RCC 7860 (cell line): ENCODE measurements at regions not wholly inside any gene's neighbourhood (a gene's known extent, or its start where the extent isn't known, plus 50 kb on each side); places are given as distances from the start of the nearest gene placed in this dataset.

ENCODE experiments used
- DNase-seq: peaks from one replicate; pipeline ENCODE4 v3.0.0-alpha.2; 2015; ENCODE audit warnings: low spot score
- FAIRE-seq: peaks from 2 replicates; lab custom pipeline; 2012; peaks lifted over from hg19 to GRCh38; lab: Jason Lieb, UNC

DNA sequence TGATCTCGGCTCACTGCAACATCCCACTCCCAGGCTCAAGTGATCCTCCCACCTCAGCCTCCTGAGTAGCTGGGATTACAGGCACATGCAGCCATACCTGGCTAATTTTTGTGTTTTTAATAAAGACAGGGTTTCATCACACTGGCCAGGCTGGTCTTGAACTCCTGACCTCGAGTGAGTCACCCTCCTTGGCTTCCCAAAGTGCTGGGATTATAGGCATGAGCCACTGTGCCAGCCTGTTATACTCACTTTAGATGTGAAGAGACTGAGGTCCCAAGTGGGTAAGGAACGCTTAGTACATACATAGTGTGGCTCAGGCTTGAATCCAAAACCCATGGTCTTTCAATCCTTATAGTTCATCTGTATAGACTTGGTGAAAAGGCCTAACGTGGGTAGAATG, 63.7 kb upstream of the EPS8L3 start:
- no peak for FAIRE-seq
- peak; percentile 31 for DNase-seq

DNA sequence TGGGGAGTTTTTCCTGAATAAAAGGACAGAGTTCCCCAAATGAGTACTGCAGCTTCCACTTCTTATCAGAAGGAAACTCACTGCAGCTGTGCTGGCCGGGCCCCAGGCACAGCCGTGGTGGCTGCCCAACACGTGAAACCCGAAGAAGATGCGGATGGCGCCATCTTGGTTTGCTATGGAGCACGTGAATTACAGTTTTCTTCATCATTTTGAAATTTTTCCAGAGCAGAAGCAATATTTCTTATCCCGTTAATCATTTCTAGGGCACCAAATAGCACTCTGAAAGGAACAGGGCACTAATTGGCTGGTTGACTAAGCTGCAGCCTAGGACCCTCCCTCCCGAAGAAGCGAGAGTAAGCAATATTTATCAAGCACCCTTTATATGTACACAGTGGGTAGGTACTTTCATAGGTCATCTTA, 63.2 kb upstream of the EPS8L3 start:
- DNase-seq (no peak), FAIRE-seq (no peak)

DNA sequence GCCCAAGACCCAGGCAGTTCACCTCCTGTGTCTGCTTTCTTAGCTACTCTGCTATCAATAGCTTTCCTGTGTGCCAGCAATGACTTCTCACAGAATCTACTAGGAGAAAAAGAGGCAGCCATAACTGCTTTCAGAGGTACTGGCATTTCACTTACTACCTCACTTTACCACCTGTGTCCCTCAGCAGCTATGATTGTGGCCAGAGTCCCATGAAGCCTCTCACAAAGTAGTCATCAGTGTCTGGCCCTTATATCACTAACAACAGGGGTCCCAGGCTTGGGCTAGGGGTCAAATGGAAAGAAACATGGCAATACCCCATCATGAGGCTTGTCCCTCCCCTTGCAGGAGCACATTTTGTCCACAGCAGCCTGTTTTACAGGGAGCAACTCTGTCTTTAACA, 62.7 kb upstream of the EPS8L3 start:
- FAIRE-seq (no peak), DNase-seq (no peak)

DNA sequence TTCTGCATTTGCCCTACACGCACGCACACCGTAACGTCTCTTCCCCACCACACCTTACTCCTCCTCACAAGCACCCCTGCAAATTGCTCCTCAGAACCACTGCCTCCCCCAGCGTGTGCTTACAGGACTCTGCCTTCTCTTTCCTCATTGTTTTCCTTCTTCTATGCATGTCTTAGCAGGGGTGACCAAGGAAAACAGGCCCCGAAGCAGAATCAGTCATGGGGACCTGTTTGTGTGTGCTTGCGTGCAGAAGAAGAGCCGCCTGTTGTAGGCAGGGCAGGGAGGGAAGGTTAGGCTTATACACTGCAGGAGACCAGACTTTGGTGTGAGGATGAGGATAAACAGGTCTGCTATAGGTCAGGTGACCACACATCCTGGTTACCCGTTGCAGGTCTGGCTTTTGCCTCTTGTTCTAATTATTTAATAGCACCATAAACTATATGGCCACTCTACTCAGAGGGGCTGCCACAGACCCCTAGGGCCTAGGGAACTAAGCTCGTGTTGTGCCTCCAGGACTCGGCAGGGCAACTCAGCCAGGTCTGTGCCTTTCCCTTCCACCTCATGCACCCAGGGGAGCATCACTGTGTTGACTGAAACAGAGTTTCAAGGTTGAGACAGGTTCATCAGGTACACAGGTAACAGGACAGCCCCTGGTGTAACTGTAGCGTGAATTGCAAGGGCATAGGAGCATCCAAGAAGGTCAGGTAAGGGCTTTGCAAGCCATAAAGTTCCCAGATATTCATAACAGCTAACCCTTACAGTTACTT, 60.8 kb upstream of the EPS8L3 start:
- FAIRE-seq: no peak
- DNase-seq: no peak

DNA sequence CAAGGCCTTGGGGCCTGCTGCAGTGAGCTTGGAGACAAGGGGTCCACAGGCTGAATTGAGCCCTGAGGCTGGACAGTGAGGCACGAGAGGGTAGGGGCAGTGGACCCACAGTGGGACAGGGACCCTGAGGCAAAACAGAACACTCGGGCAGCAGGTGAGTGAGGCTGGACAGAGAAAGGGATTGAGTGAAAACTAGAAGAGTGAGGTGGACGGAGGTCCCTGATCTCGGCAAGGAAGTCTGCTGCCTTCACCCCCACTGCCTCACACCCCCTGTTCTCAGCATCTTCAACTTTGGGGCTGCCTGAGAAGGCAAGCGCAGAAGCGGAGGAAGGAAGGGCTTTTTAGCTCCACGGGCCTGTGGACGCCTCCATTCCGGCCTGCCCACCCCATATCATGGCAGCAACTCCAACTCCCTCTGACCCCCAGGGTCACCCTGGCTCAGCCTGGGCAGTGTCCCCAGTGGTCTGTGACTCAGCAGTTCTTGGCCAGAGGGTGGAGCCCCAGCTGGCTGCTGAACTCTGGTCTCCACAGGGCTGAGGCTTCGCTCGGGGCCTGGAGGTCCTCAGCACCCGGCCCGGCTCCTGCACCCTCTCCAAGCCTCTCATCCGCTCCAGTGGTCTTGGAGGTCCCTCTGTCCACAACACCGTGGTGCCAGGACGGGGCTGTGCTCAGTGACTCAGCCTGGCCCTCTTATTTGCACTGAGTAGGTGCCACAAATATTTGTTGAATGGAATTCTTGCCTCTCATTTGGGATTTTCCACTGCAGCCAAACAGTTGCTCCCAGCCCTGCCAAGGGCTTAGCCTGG, 60.0 kb upstream of the EPS8L3 start:
- DNase-seq (peak; percentile 97), FAIRE-seq (peak; percentile 74)

DNA sequence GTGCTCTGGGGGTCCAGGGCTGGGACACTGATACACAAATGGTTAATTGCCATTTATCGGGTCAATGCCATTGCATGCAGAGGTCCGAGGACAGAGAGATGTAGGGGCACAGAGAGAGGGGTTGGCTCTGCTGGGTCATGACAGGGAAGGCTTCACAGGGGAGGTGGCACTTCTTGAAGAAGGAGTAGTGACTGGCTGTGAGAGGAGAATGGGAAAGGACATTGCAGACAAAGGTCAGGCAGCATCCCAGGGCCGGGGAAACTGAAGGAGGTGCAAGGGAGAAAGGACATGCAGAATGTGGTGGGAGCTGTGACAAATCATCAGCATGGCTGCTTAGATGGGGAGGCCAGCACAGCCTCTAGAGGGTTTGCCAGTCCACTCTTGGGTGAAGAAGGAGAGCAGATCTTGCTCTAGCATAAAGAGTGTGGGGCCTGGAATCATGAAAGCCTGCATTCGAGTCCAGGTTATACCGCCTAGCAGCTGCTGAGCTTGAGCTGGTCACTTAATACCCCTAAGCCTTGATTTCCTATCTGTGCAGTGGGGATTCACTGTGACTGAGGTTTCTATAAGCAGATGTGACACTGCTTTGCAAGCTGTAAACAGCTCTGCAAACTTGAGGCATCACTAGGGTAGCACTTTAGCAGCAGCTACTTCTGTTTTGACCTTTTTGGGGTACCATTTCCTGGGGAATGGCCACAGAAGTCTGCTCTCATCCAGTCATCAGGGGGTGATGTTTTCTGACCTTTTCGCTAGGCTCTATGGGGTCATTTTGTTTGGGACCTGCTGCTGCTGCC, 59.2 kb upstream of the EPS8L3 start:
- FAIRE-seq: no peak
- DNase-seq: no peak

DNA sequence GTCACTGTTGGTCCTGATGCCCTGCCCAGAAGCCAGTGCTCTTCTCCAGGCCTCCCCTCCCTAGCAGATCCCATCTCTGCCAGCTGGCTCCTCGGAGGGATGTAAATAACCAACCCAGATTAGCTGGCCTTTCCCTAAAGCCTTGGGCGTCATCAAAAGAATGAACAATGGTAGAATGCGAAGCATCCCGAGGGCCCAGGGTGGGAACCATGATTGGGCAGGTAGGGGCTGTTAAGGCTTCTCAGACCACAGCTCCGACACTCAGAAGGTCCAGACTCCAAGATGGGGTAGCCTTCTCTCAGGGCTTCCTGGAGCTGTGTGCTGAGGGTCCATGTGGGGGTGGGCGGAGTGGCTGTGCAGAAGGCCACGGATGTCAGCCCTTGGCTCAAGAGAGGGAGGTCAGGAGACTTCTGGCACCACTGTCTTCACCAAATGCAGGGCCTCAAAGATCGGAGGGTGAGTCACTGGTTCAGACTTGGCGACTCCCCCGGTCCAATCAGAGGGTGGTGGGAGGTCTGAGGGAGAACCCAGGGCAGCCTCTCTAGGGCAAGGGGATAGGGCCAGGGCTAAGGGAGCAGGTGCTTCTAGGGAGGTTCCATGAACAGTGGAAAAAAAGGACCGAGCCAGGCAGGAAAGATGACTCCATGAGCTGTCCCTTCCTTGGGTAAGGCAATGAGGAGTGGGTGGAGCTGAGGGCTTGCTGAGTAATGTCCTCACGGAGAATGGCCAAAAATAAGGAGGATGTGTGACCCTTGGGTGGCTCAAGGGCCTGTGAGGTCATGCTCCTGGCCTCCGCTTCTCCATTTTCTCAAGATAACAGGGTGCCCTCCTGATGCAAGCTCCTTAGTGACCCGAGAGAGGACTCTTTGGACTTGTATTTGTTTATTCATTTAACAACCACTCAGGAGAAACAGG, 58.4 kb upstream of the EPS8L3 start:
- DNase-seq (peak; percentile 96), FAIRE-seq (peak; percentile 67)

DNA sequence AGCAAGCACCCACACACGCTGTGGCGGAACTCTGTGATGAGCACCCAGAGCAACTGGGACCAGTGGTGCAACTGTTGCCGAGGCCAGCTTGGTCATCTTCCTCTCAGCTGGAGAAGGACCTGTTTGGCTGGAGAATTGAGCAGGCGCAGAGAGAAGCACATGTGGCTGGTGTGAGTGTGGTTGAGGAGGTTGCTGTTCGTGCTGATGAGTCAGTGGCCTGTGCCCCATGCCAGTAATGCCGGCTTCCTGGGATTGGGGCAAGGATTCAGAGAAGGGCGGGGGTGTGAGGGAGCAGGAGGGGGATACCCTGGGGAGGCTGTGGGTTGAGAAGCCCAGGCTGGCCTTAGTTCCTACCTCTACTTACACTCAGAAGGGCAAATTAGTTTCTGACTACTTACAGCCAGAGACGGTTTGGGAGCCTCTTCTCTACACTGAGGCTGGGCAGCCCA, 57.5 kb upstream of the EPS8L3 start:
- FAIRE-seq (peak; percentile 76), DNase-seq (peak; percentile 97)

DNA sequence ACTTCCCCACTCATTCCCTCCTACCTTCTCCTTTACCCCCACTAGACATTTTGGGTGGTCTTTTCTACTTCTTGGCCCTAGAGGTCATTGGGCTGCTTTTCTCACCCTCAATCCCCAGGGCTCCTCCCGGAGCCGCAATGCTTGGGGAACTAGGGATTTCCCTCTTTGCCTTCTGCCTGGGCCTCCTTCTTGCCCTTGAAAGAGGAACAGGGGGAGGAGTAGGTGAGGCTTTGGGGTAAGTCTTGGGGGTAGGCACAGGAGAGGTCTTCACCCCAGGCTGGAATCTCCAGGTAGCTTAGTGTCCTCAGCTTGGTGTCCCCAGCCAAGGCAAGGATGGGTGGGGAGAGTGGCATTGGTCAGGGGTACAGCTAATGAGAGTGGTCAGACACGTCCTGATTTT, 56.2 kb upstream of the EPS8L3 start:
- DNase-seq: no peak
- no peak for FAIRE-seq

DNA sequence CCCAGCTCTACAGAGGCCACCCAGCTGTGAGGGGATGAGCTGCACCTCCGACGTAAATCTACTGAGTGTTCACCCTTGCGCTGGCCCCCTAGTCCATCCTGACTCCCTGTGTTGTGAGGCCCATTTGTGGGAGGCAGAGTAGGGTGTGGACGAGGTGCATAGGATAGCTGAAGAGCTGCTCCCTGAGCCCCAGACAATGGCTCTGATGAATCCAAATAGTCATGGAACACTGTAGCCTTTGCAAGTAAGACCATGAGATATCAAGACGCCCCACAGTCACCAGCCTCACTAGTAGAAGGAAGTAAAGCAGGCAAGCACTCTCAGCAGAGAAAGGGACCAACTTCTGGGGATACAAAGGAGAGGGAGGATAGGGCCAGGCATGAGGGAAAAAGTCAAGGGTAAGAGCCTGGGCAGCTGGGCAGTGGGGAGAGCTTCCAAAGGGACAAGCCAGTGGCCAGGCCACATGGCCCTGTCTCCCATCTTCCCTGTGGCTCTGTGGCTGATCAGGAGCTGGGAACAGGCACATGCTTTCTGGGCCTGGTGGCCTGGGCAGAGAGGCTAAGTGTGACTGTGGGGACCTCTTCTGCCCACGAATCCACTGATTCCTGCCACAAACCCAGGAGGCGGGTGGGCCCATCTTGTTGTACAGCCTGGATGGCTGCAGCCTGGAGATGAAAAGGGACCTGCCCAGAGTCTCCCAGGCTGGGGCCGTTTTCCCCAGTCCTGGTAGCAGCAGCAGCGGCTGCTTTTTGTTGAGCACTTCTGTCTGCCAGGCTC, 55.5 kb upstream of the EPS8L3 start:
- DNase-seq: no peak
- FAIRE-seq: no peak

DNA sequence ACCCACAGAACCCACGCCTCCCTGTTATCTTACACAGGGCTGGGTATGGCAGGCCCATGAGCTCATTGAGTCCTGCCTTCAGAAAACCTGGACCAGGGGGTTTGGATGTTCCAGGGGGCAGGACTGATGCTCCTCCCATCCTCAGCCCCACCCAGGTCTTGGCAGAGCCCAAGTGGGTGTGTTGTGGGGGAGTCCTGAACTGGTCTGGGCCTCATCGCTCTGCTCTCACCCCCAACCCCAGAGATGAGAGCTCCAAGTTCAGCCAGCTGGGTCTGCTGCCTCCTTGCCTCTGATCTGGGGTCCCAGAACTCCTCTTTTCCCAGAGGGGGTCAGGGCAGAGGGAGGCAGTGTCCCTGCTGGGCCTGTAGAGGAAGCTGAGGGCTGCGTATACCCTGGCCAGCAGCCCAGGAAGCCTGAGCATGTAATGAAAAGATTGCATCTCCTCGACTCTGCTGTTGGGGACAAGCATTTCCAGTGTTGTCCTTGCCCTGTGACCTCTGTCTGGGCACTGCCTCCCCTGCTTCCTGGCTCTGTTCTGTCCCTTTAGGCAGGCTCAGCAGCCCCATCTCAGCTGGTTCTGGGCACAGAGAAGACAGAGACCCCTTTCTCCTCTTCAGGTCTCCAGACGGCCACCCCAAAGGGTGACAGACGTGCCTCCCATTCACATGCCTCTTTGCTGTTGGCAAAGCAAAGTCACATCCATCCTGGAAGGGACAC, 54.7 kb upstream of the EPS8L3 start:
- no peak for DNase-seq
- no peak for FAIRE-seq

DNA sequence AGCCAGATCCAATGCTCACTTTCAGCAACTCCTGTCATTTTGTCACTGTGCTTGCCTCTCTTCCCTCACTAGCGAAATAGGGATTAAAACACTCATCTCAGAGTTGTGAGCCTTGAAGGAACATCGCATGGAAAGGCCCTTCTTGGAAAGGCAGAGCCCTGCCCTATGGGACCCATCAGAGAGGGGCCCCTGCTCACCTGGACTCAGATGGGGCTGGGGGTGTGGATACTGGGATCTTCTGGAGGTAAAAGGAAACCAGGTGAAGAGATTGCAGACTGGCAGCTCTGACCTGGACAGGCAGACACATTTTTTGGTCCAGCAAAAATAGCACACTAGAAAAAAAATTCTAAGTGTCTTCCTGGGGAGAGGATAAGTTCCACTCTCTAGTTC, 54.2 kb upstream of the EPS8L3 start:
- DNase-seq: no peak
- no peak for FAIRE-seq

DNA sequence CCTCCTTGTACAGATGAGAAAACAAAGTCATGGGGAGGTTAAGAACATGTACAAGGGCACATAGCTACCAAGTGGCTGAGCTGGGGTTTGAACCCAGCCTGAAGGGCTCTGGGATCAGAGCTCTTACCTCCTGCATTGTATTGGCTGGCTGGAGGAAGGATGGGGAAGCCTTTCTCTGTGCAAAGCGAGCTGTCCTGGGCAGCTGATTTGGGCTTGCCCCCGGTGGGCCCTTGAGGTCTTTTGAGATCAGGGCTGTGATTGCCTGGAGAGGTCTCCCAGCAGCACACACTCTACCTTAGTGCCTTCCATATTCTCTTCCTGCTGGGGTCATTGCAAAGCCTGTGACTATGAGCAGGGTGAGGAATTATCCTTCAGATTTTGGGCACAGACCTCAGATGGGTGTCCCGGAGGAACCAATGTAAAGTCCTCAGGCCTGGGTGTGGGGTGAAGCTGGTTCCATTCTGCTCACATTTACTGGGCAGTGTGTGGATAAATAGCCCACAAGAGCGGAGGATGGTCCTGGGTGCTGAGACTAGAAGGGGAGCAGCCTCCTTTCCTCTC, 53.3 kb upstream of the EPS8L3 start:
- FAIRE-seq: no peak

DNA sequence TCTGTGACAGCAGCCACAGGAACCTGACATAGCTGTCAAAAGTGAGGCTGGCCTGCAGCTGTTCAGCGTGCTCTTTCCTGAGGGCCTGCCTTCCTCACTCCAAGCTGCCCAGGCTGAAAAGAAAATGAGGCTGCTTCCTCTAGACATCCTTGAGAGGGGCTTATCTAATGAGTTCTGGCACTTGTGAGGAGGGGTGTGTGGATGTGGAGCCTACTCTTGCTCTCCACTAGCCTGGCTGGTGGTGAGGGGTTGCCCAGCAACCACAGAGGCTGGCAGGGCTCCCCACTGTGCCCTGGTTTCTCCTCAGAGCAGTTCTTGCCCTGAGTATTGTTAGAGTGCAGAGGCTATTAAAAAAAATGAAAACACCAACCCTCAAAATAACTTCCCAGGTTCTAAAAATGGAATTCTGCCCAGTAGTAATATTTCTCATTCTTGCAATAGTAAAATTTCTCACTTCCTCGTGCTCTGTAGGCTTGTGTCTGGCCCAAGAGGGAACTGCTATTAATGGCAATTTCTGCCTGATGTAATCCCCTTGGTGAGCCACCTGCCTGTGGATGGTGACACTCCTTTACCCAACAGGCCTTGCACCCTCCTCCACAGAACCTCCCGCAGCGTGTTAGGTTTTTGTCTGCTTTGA, 52.6 kb upstream of the EPS8L3 start:
- no peak for FAIRE-seq
- no peak for DNase-seq

More for the DNA sequence above, 53.3 kb upstream of the EPS8L3 start:
- DNase-seq: no peak

DNA sequence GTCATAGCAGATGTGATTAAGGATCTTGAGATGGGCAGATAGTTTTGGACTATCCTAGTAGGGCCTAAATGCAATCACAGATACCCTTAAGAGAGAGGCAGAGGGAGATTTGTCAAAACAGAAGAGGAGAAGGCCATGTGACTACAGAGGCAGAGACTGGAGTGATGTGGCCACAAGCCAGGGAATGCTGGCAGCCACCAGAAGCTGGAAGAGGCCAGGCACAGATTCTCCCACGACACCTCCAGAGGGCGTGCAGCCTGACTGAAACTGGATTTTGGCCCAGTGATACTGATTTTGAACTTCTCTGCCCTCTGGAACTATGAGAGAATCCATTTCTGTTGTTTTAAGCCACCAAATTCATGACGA, 52.1 kb upstream of the EPS8L3 start:
- no peak for DNase-seq

DNA sequence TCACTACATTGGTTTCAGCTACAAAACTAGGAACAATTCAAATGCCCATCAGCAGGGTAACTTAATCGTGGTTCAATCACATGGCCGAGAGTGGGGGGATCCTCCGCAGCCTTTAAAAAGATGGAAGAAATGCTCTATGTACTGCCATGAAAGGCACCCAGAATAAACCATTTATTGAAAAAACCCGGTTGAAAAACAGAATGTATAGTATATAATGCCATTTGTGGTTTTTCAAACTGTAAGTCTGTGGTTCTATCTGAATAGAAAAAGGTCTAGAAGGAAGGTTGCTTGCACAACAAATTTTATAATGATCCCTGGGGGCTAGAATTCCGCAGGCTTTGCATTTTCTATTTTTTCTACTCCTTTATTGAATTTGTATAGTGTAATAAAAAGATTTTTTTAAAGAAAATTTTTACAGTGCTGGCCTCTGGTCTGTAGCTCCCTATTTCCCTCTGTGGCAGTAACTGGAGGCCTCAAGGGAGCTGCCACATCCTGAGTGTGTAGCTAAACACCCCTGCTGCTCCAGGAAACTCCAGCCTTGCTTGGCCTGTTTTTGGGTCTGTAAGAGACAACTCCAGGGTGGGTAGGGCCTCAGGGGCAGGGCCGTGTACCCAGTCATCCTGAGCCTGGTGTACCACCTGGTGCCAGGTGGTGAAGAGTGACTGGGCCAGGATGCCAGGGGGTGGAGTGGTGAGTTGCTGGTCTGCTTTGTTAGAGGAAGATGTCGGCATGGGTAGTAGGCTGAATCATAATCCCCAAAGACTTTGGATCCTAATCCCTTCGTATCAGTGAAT, 51.5 kb upstream of the EPS8L3 start:
- DNase-seq: no peak
- no peak for FAIRE-seq

More for the DNA sequence above, 52.1 kb upstream of the EPS8L3 start:
- no peak for FAIRE-seq

DNA sequence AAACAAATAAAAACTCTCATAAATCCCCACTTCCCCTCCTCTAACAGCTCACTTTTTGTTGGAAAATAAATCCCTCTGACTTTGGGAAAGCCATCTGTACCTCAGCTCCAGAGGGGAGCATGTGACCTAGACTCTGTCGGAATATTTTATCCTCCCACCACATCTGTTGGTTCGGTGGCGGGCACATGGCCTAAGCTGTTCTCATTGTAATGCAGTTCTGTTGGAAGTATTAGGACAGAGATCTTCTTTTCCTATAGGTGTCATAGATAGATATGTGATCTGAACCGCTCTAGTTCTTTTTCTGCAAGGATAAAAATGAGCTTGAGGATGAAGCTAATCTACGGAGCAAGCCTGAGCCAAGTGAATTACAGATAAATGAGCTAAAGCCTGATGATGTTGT, 50.5 kb upstream of the EPS8L3 start:
- no peak for DNase-seq
- FAIRE-seq: no peak
